Fibroblast of villous mesenchyme (primary cell): ENCODE measurements at regions not wholly inside any gene's neighbourhood (a gene's known extent, or its start where the extent isn't known, plus 50 kb on each side); places are given as distances from the start of the nearest gene placed in this dataset.

ENCODE experiments used
- DNase-seq: peaks from one replicate; pipeline ENCODE4 v3.0.0-alpha.2; 2010; ENCODE audit warnings: low read depth
- H3K4me3 ChIP-seq: 2 replicates; pipeline ENCODE4 v1.5.1; 2011; ENCODE audit warnings: low read depth, mild to moderate bottlenecking, low read length
- CTCF ChIP-seq: IDR thresholded peaks from 2 replicates; pipeline ENCODE4 v1.5.1; 2012; ENCODE audit warnings: low read depth, mild to moderate bottlenecking, low read length; ENCODE audit not compliant: insufficient read depth

GRCh38 chr3:21927261-21927660, 176.3 kb upstream of the ZNF385D start:
- H3K4me3 ChIP-seq, result no peak overlapping the region
- no peak for TF ChIP-seq CTCF
- DNase-seq, result no peak

DNA sequence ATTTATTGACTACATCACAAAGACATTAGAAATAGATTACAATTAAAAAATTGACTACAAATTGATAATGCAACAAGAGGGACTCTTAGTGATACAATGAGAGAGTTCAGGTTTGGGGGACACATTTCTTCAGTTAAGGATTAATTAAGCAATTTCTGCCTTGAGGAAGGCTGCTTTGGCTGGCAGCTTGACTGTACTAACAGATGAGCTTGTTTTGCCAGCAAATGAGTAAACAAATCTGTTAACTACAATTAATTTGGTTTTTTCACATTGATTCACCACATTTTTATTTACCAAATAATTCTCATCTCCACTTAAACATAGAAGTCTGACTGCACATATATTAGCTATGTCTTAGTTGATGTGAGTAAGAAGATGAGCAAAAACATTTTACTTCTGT, 183.6 kb upstream of the ZNF385D start:
- TF ChIP-seq CTCF, result no peak
- DNase-seq, result no peak
- no peak overlapping the region for H3K4me3 ChIP-seq

DNA sequence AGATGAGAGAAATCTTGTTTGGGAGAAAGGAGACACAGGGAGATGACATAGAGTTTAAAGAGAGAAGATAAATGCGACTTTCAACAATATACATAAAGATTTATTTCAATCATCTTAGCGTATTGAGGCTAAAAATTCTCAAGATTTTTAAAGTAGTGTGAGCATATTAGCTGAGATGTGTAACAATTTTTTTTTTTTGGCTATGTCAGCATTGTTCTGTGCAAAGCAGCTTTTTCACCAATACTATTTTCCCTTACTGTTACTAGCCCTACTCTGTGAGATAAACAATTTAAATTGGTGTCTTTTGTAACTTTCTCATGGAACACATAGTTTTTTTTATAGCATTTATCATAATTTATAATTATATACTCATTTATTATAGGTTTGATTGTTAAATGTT, 185.2 kb upstream of the ZNF385D start:
- H3K4me3 ChIP-seq, result no peak overlapping the region
- TF ChIP-seq CTCF, result no peak
- DNase-seq, result no peak

DNA sequence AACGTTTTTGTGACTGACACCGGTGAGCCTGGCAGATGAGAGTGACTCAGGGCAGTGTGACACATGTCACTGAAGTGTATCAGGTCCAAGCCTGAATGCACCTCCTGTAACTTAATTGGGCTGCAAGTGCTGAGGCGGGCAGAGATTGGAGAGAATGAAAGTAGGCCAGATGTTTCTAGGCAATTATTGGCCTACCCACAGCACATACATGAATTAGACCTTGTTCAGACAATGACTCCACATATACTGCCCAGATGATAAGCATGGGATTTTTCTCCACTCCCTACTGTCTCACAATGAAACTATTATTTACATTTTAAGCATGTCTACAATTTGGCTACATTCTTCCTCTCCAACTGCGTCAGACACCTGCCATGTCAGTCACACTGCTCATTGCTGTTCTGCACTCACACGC, 187.3 kb upstream of the ZNF385D start:
- DNase-seq, result no peak
- TF ChIP-seq CTCF, result no peak
- H3K4me3 ChIP-seq, result no peak overlapping the region

GRCh38 chr3:21942328-21942727, 191.3 kb upstream of the ZNF385D start:
- no peak overlapping the region for H3K4me3 ChIP-seq
- DNase-seq, result peak; percentile 1
- no peak for TF ChIP-seq CTCF

DNA sequence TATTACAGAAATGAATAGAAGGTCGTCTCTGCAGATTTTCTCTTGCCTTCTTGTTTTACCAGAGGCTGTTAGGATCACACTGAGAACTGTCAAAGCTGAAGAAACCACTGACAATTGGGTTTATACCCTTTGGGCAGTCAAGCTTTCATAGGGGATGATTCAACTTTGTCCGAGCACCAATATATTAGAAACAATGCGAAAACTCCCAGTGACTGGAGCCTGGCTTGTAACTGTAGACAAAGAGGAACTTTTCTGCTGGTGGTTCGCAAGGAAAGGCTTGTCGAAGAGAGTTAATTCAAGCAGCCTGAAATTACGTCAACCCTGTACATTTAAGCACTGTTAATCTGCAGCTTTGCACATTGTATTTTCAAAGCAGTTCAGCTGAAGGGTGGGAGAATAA, 193.2 kb upstream of the ZNF385D start:
- DNase-seq, result peak; percentile 0
- TF ChIP-seq CTCF, result no peak
- no peak overlapping the region for H3K4me3 ChIP-seq

DNA sequence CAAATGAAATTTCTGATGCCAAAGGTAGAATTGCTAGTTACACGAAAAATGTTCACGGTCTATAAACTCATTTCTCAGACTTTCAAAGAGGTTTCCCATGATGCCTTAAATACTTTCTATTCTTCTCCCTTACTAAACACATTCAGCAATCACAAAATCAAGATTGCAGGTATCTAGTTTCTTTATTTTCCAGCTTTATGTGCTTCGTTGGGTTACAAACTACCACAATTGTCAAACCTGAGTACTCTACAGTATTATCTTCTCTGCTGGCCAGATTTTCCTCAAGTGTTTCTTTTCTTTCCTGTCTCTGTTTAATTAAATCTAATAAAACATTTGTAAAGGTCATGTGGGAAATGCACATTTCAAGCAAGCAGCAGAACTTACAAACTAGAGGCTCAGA, 201.8 kb upstream of the ZNF385D start:
- no peak for DNase-seq
- no peak overlapping the region for H3K4me3 ChIP-seq
- TF ChIP-seq CTCF, result no peak
